Dedifferentiated amniotic fluid mesenchymal stem cell (primary cell): ENCODE measurements at regions not wholly inside any gene's neighbourhood (a gene's known extent, or its start where the extent isn't known, plus 50 kb on each side); places are given as distances from the start of the nearest gene placed in this dataset.
"Not testable (repeated sequence)": the region's sequence is repeated elsewhere in the genome, so short reads cannot be mapped to it uniquely, and the experiment has no call there.

Source experiments
- DNase-seq: peaks from one replicate; pipeline ENCODE4 v3.0.0-alpha.2; 2016; ENCODE audit errors: extremely low spot score

DNA sequence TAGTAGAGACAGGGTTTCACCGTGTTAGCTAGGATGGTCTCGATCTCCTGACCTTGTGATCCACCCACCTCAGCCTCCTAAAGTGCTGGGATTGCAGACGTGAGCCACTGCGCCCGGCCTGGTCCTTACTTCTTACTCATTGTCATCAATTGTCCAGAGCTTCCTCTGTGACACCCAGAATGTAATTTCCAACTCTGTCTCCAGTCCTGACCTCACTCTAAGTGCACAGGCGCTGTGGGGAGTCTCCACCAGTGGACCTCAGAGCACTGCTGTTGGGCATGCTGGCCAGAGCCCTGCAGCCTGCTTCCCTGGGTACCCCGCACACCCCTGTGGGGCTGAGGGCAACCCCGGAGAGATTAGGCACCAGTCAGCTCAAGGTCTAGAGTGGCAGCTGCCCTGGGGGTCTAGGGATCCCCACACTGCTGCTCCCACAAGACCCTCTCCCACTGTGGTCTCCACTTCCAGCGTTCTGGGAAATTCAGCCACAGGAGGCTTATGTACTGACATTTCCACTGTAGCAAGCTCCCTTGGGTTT is 1140.3 kb downstream of the TBC1D22A start:
- DNase-seq = no peak

DNA sequence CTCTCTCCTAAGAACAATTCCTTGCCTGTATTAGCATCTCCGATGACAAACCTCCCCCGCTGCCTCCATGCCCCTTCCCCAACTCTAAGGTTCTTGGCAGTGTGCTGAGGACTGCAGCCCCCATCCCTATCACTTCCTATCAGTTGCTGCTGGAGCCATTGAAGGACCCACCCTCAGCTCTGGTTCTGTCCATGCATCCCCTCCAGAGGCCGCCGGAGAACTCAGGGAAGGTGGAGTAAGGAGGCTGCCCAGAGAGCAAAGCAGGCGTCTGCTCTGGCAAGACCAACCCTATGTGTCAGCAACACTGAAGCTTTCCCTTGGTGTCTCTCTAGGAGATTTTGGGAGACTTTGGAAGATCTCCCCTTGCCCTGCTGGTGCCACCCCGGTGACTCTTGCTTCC is 1139.5 kb downstream of the TBC1D22A start:
- DNase-seq = no peak

DNA sequence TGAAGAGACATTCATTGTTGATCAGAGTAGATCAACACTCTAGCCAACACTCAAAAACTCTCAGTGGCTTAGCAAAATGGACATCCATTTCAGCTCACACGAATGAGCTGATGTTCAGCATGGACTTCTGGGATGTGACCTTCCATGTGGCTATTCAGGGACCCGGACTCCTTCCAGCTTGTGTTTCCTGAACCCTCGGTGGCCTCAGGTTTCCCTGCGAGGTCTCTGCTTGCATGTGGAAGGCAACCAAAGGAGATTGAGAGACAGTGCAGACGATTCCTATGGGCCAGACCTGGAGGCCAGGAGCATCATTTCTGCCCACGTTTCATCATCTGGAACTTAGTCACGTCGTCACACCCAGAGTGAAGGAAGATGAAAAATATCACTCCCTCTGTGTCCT is 1137.4 kb downstream of the TBC1D22A start:
- DNase-seq = no peak

DNA sequence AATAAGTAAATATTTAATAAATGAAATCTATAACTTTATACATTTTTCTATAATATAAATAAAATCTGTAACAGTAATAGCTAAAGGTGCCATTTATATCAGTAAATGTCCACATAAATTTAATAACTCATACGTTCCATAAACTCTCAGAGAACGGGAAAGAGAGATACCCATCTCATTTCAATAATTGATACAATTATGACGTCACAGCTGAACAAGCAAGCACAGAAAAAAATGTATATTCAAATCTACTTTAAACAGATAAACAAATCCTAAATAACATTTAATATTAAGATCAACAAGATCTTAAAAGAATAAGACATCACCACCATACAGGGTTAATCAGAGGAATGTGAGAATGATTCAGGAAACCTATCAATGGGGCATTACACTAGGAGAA is 1136.5 kb downstream of the TBC1D22A start:
- DNase-seq = no peak

DNA sequence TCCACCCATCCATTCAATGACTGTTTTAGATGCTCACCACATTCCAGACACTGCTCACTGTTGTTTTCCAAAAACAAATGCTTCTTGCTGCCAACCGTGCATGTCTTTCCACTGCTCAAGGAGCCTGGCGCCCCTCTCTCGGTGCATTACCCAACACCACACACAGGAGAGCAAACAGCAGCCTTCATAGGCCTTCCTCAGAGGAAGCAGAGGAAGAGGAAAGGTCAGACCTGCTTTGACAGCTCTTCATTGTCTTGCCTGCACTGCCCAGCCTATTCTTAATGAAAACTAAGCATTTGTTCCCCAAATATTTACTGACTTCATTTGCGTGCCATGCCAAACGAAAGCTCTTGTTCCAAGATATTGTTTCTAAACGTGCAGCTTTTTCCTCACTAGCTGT is 1129.2 kb downstream of the TBC1D22A start:
- no peak for DNase-seq

DNA sequence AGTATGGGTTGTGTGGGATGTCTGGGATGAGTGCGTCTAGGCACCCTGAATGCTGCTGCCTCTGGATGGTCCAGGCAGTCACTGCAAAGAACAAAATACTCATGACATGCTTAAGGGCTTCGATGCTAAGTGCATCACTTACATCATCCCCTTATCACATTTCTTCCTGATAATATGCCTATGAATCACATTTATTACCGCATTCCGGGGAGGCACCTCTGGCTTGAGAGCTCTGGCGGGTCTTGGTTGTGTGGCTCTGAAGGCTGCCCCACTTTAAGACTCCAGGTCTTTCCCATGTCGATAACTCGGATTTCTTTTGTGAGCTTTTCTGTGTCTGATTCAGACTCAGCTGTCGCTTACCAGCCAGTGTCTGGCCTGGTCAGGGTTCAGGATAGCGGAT is 1126.4 kb downstream of the TBC1D22A start:
- no peak for DNase-seq

DNA sequence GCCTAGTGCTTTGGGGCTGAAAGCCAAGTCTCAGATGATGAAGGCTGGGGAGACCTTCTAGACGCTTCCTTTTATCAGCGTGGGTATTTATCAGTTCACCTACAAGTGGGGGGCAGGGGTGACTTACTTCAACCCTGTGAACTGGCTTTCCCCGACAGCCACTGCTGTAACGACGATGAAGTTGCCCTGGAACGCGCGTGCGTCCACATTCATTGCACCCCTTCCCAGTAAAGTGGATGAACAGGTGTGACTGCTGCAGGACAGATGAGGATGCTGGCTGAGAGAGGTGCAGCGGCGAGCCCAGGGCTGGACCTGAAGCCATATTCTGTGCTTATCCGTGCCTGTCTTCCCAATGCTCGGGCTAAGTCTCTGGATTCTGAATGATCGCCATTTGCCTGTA is 1122.3 kb downstream of the TBC1D22A start:
- no peak for DNase-seq

DNA sequence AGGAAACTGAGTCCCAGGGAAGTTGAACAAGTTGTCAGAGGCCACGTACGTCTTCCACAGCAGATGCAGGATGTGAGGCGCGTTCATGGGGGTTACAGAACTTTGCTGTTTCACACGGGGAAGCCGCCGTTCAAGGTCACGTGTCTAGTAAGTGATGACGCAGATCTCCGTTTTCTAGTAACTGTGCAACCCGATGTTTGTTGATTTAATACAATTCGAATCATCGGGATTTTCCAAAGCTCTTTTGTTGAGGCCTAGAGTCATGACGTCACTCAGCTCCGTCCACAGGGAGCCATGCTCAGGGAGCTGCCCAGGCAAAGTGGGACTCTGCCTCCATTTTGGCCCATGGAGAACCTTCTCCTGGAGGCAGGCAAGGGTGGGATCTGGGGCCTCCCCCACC is 1121.8 kb downstream of the TBC1D22A start:
- no peak for DNase-seq

DNA sequence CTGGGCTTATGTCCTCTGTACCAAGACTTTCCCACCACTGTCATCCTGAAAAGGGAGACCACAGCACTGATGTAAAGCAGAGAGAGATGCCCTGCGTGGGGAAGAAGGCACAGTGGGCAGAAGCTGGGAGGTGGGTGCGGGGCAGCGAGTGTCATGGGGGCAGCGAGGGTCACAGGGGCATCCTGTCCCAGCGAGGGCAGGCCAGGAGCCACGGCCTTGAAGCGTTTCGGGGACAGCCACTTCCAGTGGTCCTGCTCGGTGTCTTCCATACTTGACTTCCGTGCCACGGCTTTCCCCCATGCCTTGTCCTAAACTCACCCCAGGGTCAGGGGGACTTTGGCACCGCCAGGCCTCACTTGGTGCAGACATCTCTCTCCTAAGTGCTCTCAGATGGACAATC is 1121.3 kb downstream of the TBC1D22A start:
- no peak for DNase-seq

DNA sequence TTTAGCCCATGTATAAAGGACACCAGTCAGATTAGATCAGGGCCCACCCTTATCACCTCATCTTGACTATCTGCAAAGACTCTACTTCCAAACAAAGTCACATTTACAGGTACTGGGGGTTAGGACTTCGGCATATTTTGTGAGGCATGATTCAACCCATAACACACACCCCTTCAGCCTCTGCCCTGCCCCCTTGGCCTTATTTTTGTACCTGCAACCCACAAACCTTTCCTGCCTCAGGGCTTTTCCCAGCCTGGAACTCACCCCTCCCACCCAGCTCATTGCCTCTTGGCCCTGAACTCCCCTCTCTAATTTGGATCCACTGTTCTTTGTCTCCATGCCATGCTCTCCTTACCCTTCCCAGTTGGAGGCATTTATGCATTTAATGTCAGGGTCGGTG is 1116.9 kb downstream of the TBC1D22A start:
- DNase-seq = no peak

DNA sequence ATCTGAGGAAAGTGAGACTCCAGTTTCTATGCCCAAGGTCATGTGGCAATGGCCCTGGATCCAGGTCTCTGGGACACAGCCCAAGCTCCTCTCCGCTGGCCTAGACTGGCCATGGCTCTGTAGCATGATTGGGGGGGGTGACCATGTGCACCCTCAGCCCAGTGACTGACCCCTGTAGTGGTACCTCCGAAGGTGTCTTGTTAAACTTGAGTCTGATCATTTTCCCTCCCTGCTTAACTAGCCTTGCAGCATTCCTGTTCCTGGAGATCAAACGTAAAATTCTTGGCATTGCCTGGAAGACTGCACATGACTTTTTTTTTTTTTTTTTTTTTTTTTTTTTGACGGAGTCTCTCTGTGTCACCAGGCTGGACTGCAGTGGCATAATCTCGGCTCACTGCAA is 1116.0 kb downstream of the TBC1D22A start:
- DNase-seq = no peak

DNA sequence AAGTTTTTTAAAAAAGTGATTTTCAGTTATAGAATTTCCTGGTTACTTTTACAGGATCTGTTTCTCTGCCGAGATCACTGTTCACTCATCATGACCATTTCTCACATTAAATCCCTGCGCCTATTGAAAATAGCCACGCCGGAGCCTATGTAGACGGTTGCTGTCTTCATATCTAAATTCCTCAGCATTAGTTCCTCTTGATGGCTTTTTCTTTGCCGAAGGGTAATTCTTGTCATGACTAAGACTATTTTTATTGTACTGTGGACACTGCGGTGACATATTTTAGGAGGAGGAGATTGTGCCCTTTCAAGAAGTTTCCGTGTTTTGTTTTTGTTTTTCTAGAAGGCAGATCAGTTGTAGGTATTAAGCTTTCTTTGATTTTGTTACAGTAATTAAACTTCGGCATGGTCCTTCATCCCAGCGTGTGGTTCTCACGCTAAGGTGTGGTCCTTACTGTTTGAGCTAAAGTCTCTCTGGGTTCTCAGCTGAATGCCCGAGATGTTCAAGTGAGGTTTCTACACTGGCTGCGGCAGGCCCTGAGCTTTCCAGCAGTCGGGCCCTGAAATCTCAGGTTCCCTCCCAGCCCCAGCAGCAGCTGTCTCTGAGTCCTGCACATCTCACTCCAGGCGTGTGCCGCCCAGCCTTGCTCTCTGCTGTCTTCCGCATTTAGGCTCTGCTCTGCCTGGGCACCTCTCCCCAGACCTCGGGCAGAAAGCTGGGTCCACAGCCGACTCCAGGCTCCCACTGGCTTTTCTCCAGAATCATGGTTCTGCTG is 1110.5 kb downstream of the TBC1D22A start:
- DNase-seq = no peak

DNA sequence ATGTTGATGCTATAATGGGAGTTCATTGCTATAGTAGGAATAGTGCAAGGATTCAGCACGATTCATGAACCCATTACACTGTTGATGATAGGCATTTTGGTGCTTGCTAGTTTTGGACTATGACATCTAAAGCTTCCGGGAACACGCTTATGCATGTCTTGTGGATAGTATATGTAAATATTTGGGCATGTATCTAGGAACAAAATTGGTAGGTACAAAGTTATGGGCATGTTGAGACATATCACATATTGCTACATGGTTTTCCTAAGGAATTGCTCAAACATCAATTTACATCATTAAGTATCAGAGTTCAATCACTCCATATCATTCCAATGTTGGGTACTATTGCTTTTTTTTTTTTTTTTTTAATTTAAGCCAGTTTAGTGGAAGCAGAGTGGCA is 1103.2 kb downstream of the TBC1D22A start:
- DNase-seq = no peak

DNA sequence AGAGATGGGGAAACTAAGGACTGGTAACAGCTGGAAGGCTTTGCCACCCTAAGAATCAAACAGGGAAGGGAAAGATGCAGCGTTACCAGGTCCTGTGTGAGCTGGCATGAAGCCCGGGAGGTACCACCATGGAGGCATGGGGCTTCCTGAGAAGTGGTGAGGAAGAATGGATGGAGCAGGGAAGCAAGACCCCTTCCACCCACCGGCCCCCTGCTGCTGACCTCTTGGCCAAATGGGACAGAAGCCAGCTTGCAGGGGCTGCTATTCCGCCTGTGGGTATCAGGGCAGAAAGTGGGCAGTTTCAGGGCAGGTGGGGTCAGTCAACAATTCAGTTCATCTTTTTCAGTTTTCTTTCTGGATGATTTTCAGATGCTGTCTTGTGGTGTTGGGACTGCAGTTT is 1099.9 kb downstream of the TBC1D22A start:
- DNase-seq = no peak

DNA sequence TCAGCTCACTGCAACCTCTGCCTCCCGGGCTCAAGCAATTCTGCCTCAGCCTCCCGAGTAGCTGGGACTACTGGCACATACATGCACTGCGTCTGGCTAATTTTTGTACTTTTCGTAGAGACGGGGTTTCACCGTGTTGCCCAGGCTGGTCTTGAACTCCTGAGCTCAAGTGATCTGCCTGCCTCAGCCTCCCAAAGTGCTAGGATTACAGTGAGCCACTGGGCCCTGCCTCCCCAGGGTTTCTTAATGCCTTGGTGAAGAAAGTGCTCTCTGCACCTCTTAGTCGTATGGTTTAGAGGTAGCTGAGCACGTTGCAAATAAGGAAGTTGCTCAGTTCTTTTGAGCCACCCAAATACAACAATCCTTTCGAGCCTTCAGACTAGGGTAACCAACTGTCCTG is 1098.5 kb downstream of the TBC1D22A start:
- DNase-seq = not testable (repeated sequence)

DNA sequence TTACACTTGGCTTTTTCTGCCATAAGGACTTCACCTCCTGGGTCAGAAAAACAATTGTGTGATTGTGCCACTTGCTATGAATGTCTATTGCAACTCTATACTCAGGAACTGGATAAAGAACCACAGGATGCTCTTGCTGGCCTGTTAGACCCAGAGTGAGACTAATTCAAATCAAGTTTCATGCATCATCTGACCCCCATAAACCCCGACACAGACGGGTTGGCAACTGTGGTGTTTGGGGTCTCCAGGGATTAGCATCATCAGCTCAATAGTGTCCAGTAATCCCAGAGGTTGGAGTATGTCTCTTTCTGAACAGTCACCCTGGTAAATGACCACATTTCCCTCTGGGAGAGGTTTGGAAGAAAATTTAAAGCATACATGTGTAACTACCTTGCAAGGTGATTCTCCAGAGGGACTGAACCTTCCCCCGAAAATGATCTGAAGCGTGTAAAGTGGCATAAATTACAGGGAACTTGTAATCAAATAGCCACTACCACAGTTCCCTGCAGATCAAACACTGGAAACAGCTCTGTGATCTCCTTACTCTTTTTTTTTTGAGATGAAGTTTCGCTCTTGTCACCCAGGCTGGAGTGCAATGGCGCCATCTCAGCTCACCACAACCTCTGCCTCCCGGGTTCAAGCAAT is 1097.6 kb downstream of the TBC1D22A start:
- DNase-seq = no peak

DNA sequence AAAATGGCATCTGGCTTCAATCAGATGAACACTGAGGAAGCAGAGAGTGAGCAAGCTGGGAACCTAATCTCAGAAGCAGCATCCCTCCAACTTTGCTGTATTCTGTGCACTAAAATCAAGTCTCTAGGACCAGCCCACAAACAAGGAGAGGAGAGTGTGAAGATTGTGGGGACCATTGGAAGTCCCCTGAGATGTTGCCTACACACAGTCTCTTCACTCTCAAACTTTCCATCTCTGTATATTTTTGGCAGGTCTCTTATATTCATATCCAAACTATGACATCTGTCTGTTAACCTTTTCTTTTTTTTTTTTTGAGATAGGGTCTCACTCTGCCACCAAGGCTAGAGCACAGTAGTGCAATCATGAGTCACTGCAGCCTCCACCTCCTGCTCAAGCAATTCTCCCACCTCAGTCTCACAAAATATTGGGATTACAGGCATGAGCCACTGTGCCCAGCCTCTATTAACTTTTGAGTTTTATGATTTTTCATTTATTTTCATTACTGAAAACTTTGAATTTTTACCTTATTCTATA is 1096.4 kb downstream of the TBC1D22A start:
- DNase-seq = no peak

DNA sequence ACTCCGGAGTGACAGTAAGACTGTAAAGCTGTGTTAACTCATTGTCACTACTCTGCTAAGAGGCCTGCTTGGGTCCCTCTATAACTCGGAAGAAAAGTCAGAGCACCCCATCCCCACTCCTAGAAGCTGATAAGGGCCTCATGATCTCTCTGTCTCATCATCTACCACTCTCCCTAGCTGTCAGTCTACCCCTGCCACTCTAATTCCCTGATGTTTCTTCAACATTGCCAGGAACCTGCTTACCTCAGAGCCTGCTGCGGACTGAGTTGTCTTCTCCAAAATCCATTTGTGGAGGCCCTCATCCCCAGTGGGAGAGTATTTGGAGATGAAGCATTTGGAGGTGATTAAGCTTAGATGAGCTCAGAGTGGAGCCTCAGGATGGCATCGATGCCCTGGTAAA is 1092.2 kb downstream of the TBC1D22A start:
- no peak for DNase-seq

DNA sequence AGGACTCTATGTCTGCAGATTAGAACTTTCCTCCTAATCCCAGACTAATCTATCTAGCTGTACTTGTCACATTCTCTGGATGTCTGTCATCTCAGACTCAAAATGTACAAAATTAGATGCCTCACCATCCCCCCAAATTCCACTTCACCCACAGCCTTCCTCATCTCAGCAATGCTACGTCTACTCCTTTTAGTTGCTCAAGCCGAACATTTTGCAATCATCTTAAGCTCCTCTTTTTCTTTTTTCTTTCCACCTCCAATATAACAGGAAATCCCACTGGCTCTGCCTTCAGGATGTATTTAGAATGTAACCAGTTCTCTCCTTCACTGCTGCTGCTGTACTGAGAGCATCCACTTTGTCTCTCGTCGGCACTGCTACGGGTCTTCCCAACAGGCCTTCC is 1091.8 kb downstream of the TBC1D22A start:
- DNase-seq = no peak

DNA sequence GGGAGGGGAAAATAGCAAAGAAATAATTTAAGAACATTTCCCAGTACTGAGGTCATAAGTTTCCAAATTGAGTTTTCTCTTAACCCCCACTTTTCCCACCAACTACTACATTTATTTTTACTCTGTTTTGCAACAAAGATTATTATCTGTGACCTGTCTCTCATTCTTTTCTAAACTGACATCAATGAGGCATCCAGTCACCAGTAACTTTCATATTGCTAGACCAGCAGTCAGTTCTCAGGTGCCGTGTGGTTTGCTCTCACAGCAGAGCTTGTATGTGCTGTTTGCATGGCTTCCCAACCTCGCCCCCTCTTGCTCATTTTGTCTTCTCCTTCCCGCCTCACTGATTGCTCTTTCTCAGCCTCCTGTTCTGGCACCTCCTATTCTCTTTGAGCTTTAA is 1091.3 kb downstream of the TBC1D22A start:
- no peak for DNase-seq

DNA sequence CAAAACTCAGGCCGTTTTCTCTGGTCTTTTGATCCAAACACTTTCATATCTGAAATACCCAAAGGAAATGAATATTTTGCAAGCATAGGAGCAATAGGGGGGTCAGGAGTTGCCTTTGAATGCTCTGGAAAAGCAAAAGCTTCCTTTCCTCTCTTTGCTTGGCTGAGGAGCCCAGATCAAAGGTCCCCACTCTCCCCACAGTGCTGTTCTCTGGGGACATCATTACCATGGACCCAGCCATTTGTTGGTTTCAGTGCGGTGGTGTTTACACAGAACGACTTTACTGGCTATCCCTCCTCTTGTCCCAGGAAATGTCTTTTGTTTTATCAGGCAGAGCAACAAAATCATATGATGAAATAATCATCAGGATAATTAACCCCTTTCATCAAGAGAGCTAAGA is 1089.1 kb downstream of the TBC1D22A start:
- DNase-seq = no peak

DNA sequence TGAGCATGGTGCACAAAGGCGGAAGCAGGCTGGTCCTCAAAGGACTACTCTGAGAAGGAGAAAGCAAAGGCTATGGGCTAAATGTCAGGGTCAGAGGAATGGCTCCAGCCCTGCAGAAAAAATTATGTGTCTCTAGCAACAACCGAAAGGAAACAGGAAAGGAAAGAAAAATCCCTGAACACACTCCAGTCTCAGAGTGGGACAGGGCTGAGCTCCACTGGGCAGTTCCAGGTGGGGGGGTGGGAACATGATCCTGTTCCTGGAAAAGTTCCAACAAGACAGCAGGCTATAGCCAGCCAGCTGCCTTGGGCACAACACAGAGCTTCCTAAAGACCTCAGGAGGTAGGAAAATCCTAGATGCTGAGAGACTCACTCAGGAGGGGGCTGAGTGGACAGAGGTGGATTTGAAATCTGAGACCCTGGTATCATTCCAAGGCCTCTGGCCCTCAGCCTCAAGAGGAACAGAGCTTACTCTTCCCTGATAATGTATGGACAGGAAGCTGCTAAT is 1088.2 kb downstream of the TBC1D22A start:
- DNase-seq = no peak

DNA sequence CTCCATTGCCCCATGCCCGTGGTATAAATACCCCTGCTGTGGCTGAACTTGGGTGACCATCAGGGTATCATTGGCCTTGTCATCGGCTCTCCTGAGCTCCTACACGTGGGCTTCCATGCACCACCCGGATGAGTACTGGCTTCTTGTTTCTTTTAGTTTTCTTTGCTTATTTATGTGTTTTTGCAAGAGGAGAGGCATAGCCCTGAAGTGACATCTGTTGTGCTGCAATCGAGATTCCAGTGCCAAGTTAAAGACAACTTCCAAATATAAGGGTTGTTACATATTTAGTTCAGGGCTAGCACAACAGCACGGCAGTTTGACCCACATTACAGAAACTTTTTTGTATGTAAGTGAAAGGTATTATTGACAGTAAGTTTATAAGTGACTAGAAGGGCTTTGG is 1087.1 kb downstream of the TBC1D22A start:
- DNase-seq = no peak
